MM.1S (cell line): ENCODE measurements at regions not wholly inside any gene's neighbourhood (a gene's known extent, or its start where the extent isn't known, plus 50 kb on each side); places are given as distances from the start of the nearest gene placed in this dataset.

Experiments
- DNase-seq: peaks from one replicate; pipeline ENCODE4 v3.0.0-alpha.2; 2015
- H2AFZ ChIP-seq: fragments of 300-600 bp; sonication (generic); 2 replicates; pipeline ENCODE4 v1.6.0; 2016; ENCODE audit warnings: antibody characterized with exemption, low read length
- H3F3A ChIP-seq: fragments of 300-600 bp; sonication (generic); 2 replicates; pipeline ENCODE4 v1.6.1; 2016; ENCODE audit warnings: mild to moderate bottlenecking, antibody characterized with exemption, low read length, moderate library complexity, mixed read lengths; ENCODE audit not compliant: insufficient read depth
- H3K27ac ChIP-seq: fragments of 300-600 bp; sonication (generic); 2 replicates; pipeline ENCODE4 v1.5.1; 2016; ENCODE audit warnings: mild to moderate bottlenecking, low read length
- H3K27me3 ChIP-seq: fragments of 300-600 bp; sonication (generic); replicated peaks from 2 replicates; pipeline ENCODE4 v1.6.0; 2016; ENCODE audit warnings: low read length; ENCODE audit not compliant: insufficient read depth
- H3K36me3 ChIP-seq: fragments of 300-600 bp; sonication (generic); replicated peaks from 2 replicates; pipeline ENCODE4 v1.6.1; 2016; ENCODE audit warnings: mild to moderate bottlenecking, low read length, mixed read lengths; ENCODE audit not compliant: insufficient read depth
- H3K4me1 ChIP-seq: fragments of 300-600 bp; sonication (generic); 2 replicates; pipeline ENCODE4 v1.6.1; 2016; ENCODE audit warnings: low read length, mixed read lengths
- H3K4me2 ChIP-seq: fragments of 300-600 bp; sonication (generic); 2 replicates; pipeline ENCODE4 v1.6.0; 2016; ENCODE audit warnings: low read depth, low read length
- H3K4me3 ChIP-seq: fragments of 300-600 bp; sonication (generic); 2 replicates; pipeline ENCODE4 v1.5.1; 2016; ENCODE audit warnings: low read length, mixed read lengths
- H3K79me2 ChIP-seq: fragments of 300-600 bp; sonication (generic); 2 replicates; pipeline ENCODE4 v1.6.1; 2016; ENCODE audit warnings: mixed run types, low read length, mixed read lengths
- H3K9ac ChIP-seq: fragments of 300-600 bp; sonication (generic); 2 replicates; pipeline ENCODE4 v1.6.1; 2016; ENCODE audit warnings: low read length, mixed read lengths
- H3K9me2 ChIP-seq: fragments of 300-600 bp; sonication (generic); replicated peaks from 2 replicates; pipeline ENCODE4 v1.6.1; 2016; ENCODE audit warnings: mild to moderate bottlenecking, low read length, mixed read lengths; ENCODE audit not compliant: insufficient read depth
- H3K9me3 ChIP-seq: fragments of 300-600 bp; sonication (generic); replicated peaks from 2 replicates; pipeline ENCODE4 v1.6.1; 2016; ENCODE audit warnings: mild to moderate bottlenecking, low read length, mixed read lengths; ENCODE audit not compliant: insufficient read depth
- H4K20me1 ChIP-seq: fragments of 300-600 bp; sonication (generic); 2 replicates; pipeline ENCODE4 v1.6.1; 2016; ENCODE audit warnings: mild to moderate bottlenecking, low read length, moderate library complexity, mixed read lengths; ENCODE audit not compliant: insufficient read depth
- CTCF ChIP-seq: fragments of 300-600 bp; sonication (generic); IDR thresholded peaks from 2 replicates; pipeline ENCODE4 v1.5.1; 2016; ENCODE audit warnings: antibody characterized with exemption, low read length, mixed read lengths
- EZH2 ChIP-seq: fragments of 300-600 bp; sonication (generic); optimal IDR thresholded peaks from 2 replicates; pipeline ENCODE3; 2017; ENCODE audit warnings: low read depth, mild to moderate bottlenecking, antibody characterized with exemption, low read length, mixed read lengths
- EZH2phosphoT487 ChIP-seq: fragments of 300-600 bp; sonication (generic); IDR thresholded peaks from 2 replicates; pipeline ENCODE4 v1.6.1; 2018; ENCODE audit warnings: antibody characterized with exemption, low read length

- H3F3A ChIP-seq: no peaks in the 10 kb centered on the region
- no peak overlapping the region for H3K9ac ChIP-seq
- no peak overlapping the region for H3K4me2 ChIP-seq
- no peaks in the 10 kb centered on the region for H3K9me3 ChIP-seq
- H3K36me3 ChIP-seq: no peaks in the 10 kb centered on the region
- H4K20me1 ChIP-seq: no peaks in the 10 kb centered on the region
- H2AFZ ChIP-seq: no peak overlapping the region
- no peak for TF ChIP-seq CTCF
- TF ChIP-seq EZH2phosphoT487: no peak
- no peak for TF ChIP-seq EZH2
- H3K4me1 ChIP-seq: no peaks in the 10 kb centered on the region
- no peaks in the 10 kb centered on the region; the same call in 1 of the 2 replicates for H3K27me3 ChIP-seq
- no peak overlapping the region for H3K4me3 ChIP-seq
- no peaks in the 10 kb centered on the region for H3K9me2 ChIP-seq
- no peak for DNase-seq
- H3K79me2 ChIP-seq: no peaks in the 10 kb centered on the region
- H3K27ac ChIP-seq: no peak overlapping the region
Measured at GRCh38 chr10:128306966-128307365, 180.7 kb upstream of the MKI67 start.

GRCh38 chr10:128307820-128308219 is 181.6 kb upstream of the MKI67 start:
- Histone ChIP-seq H3K9me3 (no peaks in the 10 kb centered on the region), H4K20me1 (no peaks in the 10 kb centered on the region), H3K27me3 (no peaks in the 10 kb centered on the region; the same call in 1 of the 2 replicates), H2AFZ (no peak overlapping the region), H3K36me3 (no peaks in the 10 kb centered on the region), H3K4me1 (no peaks in the 10 kb centered on the region), H3K4me3 (no peak overlapping the region), H3K79me2 (no peaks in the 10 kb centered on the region), H3K27ac (no peak overlapping the region), H3K9me2 (no peaks in the 10 kb centered on the region), H3K9ac (no peak overlapping the region), H3K4me2 (no peak overlapping the region), H3F3A (no peaks in the 10 kb centered on the region)
- DNase-seq: no peak
- no peak for TF ChIP-seq EZH2phosphoT487
- no peak for TF ChIP-seq EZH2
- no peak for TF ChIP-seq CTCF

DNA sequence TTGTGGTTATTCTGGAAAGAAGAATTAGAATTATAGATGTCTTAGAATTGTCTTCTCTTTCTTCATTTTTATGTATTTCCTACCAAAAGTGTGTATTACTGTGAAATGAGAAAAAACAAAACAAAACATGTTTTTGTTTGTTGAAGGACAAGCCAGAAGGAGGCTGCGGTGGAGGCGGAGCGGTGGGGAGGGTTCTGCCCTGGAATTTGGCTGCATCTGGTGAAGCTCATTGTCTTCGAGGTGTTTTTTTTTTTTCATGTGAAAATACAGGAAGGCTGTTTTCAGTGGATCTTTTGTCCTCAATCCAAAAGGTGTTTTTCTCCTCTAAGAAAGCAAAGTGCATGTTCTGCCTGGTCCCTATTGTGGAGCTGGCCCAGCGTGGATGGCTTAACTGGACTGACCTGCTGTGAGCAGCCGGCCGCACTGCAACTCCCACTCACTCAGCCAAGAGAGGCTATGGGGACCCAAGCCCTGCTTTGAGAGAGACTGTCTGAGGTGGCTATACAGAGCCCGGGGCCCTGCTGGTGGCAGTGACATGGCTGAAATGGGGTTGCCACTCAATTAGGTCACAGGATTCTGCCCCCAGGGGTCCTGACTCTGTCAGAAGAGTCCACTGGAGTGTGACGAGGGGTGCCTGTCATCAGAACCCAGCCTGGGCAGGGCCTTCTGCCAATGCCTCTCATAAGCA is 184.9 kb upstream of the MKI67 start:
- Histone ChIP-seq H3K79me2 (no peaks in the 10 kb centered on the region), H3K9ac (no peak overlapping the region), H3K27ac (no peak overlapping the region), H4K20me1 (no peaks in the 10 kb centered on the region), H3K4me2 (no peak overlapping the region), H3K4me1 (no peaks in the 10 kb centered on the region), H3K9me3 (no peaks in the 10 kb centered on the region), H3K9me2 (no peaks in the 10 kb centered on the region), H2AFZ (no peak overlapping the region), H3K4me3 (no peak overlapping the region), H3F3A (no peaks in the 10 kb centered on the region), H3K27me3 (no peaks in the 10 kb centered on the region; the same call in 1 of the 2 replicates), H3K36me3 (no peaks in the 10 kb centered on the region)
- no peak for DNase-seq
- TF ChIP-seq EZH2phosphoT487: no peak
- TF ChIP-seq EZH2: no peak
- no peak for TF ChIP-seq CTCF
